Ishikawa (cell line): ENCODE measurements at regions not wholly inside any gene's neighbourhood (a gene's known extent, or its start where the extent isn't known, plus 50 kb on each side); places are given as distances from the start of the nearest gene placed in this dataset.

Experiments used
- TAF1 ChIP-seq: IDR thresholded peaks from 2 replicates; pipeline ENCODE4 v1.6.1; 2012; ENCODE audit warnings: low read depth, mild to moderate bottlenecking
- TCF12 ChIP-seq: IDR thresholded peaks from 2 replicates; pipeline ENCODE4 v1.6.1; 2012; ENCODE audit warnings: low read depth
- YY1 ChIP-seq: IDR thresholded peaks from 2 replicates; pipeline ENCODE4 v1.6.1; 2012; ENCODE audit warnings: low read depth

DNA sequence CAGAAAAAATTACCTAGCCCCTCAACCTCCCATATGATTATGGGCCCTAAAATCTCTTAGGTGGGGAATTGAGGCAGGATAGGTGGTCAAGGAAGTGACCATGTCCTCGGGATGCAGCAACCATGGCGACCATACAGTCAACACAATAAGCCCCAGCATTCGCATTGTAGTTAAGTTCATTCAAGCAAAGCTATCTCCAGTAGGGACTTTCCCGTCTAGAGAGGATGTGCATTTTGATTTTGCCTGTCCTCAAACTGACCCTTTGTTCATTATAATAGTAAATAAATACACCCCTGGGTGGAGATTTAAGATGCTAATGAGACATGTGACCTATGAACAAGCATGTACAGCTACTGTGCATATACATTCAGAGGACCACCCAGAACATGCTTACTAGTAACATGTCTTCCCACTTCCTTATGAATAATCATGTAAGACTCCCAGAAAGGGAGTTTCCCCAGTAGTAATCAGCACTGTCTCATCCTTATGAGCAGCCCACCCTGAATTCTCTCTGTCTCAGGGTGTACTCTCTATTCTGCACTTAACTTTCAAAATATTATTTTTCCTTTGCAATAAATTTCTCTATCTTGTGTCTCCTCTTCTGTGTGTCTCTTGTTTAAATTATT is 74.3 kb downstream of the NUDT11 start:
- TF ChIP-seq YY1 = no peak
- TF ChIP-seq TAF1 = no peak
- TF ChIP-seq TCF12 = no peak
